ENCODE measurements at regions not wholly inside any gene's neighbourhood (a gene's known extent, or its start where the extent isn't known, plus 50 kb on each side); places are given as distances from the start of the nearest gene placed in this dataset.

GRCh38 chr7:56174875-56175760 is 58.9 kb upstream of the NUPR2 start:
- 4 to 32% (median 9%) methylated on average over 4 to 81 of the region's 81 CpGs for WGBS, 4 donors
- Histone ChIP-seq H3K27ac (peak overlapping the region in 1 of 5 donors; percentile 49), H3K27me3 (no peaks in the 10 kb centered on the region), H3K4me1 (replicated peaks in 1 of 2) (no peaks in the 10 kb centered on the region), H3K4me3 (peak overlapping the region in 2 of 4 donors; percentile 42 to 71), H3K36me3 (replicated peaks in 1 of 2) (no peaks in the 10 kb centered on the region), H3K9me3 (replicated peaks in 1 of 3) (no peaks in the 10 kb centered on the region)
- intact Hi-C loops (cut with DNase I), result no loop called here
- DNase-seq, result peak; percentile 72 to 82 (median 77)
- TF ChIP-seq CTCF (IDR thresholded peaks at IDR 0.05) (no peak), POLR2A (IDR thresholded peaks at IDR 0.05) (peak in 1 of 2 donors; percentile 42)

- H3K27ac ChIP-seq, result peak overlapping the region in 1 of 5 donors; percentile 49
- WGBS, 4 donors, result 44 to 84% (median 61%) methylated on average over 6 to 36 of the region's 36 CpGs
- intact Hi-C loops (cut with DNase I), result no loop called here
- no peaks in the 10 kb centered on the region for H3K9me3 ChIP-seq (replicated peaks in 1 of 3)
- no peaks in the 10 kb centered on the region for H3K4me1 ChIP-seq (replicated peaks in 1 of 2)
- DNase-seq, result peak in 1 of 7 donors; percentile 15
- no peaks in the 10 kb centered on the region for H3K27me3 ChIP-seq
- TF ChIP-seq CTCF (IDR thresholded peaks at IDR 0.05), result no peak
- TF ChIP-seq POLR2A (IDR thresholded peaks at IDR 0.05), result no peak
- H3K4me3 ChIP-seq, result peak overlapping the region in 2 of 4 donors; percentile 42 to 71
- H3K36me3 ChIP-seq (replicated peaks in 1 of 2), result no peaks in the 10 kb centered on the region
Observed at GRCh38 chr7:56174346-56174874, 58.2 kb upstream of the NUPR2 start.

Small RNA genes lying in the stretch of these regions (small RNA-seq; reads per million reads assigned to genes)
- 0 reads per million in 2 donors for gene AC092447.9
- 0 reads per million in 2 donors for gene RNU6-1052P
- 0 reads per million in 2 donors for gene RNU6-1335P
- 0 reads per million in 2 donors for gene SEPT14P24
